ENCODE measurements at regions not wholly inside any gene's neighbourhood (a gene's known extent, or its start where the extent isn't known, plus 50 kb on each side); places are given as distances from the start of the nearest gene placed in this dataset.

- no peak for TF ChIP-seq CTCF (IDR thresholded peaks at IDR 0.05; ENCODE audit: borderline replicate concordance, extremely low read depth, low read length, poor library complexity, severe bottlenecking)
- no peak for TF ChIP-seq EZH2 (IDR thresholded peaks at IDR 0.05; ENCODE audit: borderline replicate concordance, low read depth, low read length, severe bottlenecking)
- Histone ChIP-seq H3K4me3 (ENCODE audit: low read depth in 1 of 2, low read length in 2 of 2) (no peak overlapping the region), H4K20me1 (ENCODE audit: insufficient read depth, low read length) (no peaks in the 10 kb centered on the region), H3K9me3 (ENCODE audit: insufficient read depth, low read length, severe bottlenecking) (no peaks in the 10 kb centered on the region), H3K79me2 (ENCODE audit: insufficient read depth, low read length) (no peaks in the 10 kb centered on the region), H3K4me2 (ENCODE audit: insufficient read depth, low read length) (no peak overlapping the region), H3K27me3 (ENCODE audit: insufficient read depth, low read length, poor library complexity) (no peaks in the 10 kb centered on the region), H3K27ac (ENCODE audit: low read length) (no peak overlapping the region), H3K36me3 (ENCODE audit: insufficient read depth, low read length) (no peaks in the 10 kb centered on the region), H3K4me1 (ENCODE audit: insufficient read depth, low read length) (no peaks in the 10 kb centered on the region), H3K9ac (ENCODE audit: low read depth, low read length) (no peak overlapping the region), H2AFZ (ENCODE audit: low read depth, low read length) (no peak overlapping the region)
- ATAC-seq (ENCODE audit: insufficient read depth, low read depth), result no peak
- no peak for DNase-seq
Measured at GRCh38 chr6:169062272-169062671, 191.4 kb downstream of the THBS2 start.

GRCh38 chr6:169058634-169059033 lies 195.0 kb downstream of the THBS2 start:
- no peaks in the 10 kb centered on the region for H4K20me1 ChIP-seq (ENCODE audit: insufficient read depth, low read length)
- TF ChIP-seq CTCF (IDR thresholded peaks at IDR 0.05; ENCODE audit: borderline replicate concordance, extremely low read depth, low read length, poor library complexity, severe bottlenecking) (no peak), EZH2 (IDR thresholded peaks at IDR 0.05; ENCODE audit: borderline replicate concordance, low read depth, low read length, severe bottlenecking) (no peak)
- no peaks in the 10 kb centered on the region for H3K27me3 ChIP-seq (ENCODE audit: insufficient read depth, low read length, poor library complexity)
- H3K27ac ChIP-seq (ENCODE audit: low read length), result no peak overlapping the region
- no peak overlapping the region for H3K9ac ChIP-seq (ENCODE audit: low read depth, low read length)
- H3K4me1 ChIP-seq (ENCODE audit: insufficient read depth, low read length), result no peaks in the 10 kb centered on the region
- H3K4me2 ChIP-seq (ENCODE audit: insufficient read depth, low read length), result no peak overlapping the region
- no peak overlapping the region for H3K4me3 ChIP-seq (ENCODE audit: low read depth in 1 of 2, low read length in 2 of 2)
- ATAC-seq (ENCODE audit: insufficient read depth, low read depth) (no peak), DNase-seq (no peak)
- no peaks in the 10 kb centered on the region for H3K9me3 ChIP-seq (ENCODE audit: insufficient read depth, low read length, severe bottlenecking)
- no peaks in the 10 kb centered on the region for H3K79me2 ChIP-seq (ENCODE audit: insufficient read depth, low read length)
- H3K36me3 ChIP-seq (ENCODE audit: insufficient read depth, low read length), result no peaks in the 10 kb centered on the region
- H2AFZ ChIP-seq (ENCODE audit: low read depth, low read length), result no peak overlapping the region

GRCh38 chr6:169052462-169052861 lies 201.2 kb downstream of the THBS2 start:
- Histone ChIP-seq H3K9me3 (ENCODE audit: insufficient read depth, low read length, severe bottlenecking) (no peaks in the 10 kb centered on the region), H3K36me3 (ENCODE audit: insufficient read depth, low read length) (no peaks in the 10 kb centered on the region), H2AFZ (ENCODE audit: low read depth, low read length) (no peak overlapping the region), H3K79me2 (ENCODE audit: insufficient read depth, low read length) (no peaks in the 10 kb centered on the region), H3K27ac (ENCODE audit: low read length) (no peak overlapping the region), H3K4me3 (ENCODE audit: low read depth in 1 of 2, low read length in 2 of 2) (no peak overlapping the region), H3K9ac (ENCODE audit: low read depth, low read length) (no peak overlapping the region), H3K27me3 (ENCODE audit: insufficient read depth, low read length, poor library complexity) (no peaks in the 10 kb centered on the region), H4K20me1 (ENCODE audit: insufficient read depth, low read length) (no peaks in the 10 kb centered on the region), H3K4me2 (ENCODE audit: insufficient read depth, low read length) (no peak overlapping the region), H3K4me1 (ENCODE audit: insufficient read depth, low read length) (no peaks in the 10 kb centered on the region)
- ATAC-seq (ENCODE audit: insufficient read depth, low read depth) (no peak), DNase-seq (no peak)
- TF ChIP-seq CTCF (IDR thresholded peaks at IDR 0.05; ENCODE audit: borderline replicate concordance, extremely low read depth, low read length, poor library complexity, severe bottlenecking) (no peak), EZH2 (IDR thresholded peaks at IDR 0.05; ENCODE audit: borderline replicate concordance, low read depth, low read length, severe bottlenecking) (no peak)

- no peak overlapping the region for H2AFZ ChIP-seq (ENCODE audit: low read depth, low read length)
- H3K4me2 ChIP-seq (ENCODE audit: insufficient read depth, low read length), result no peak overlapping the region
- H3K4me1 ChIP-seq (ENCODE audit: insufficient read depth, low read length), result no peaks in the 10 kb centered on the region
- H3K27ac ChIP-seq (ENCODE audit: low read length), result no peak overlapping the region
- ATAC-seq (ENCODE audit: insufficient read depth, low read depth), result no peak
- TF ChIP-seq EZH2 (IDR thresholded peaks at IDR 0.05; ENCODE audit: borderline replicate concordance, low read depth, low read length, severe bottlenecking), result no peak
- TF ChIP-seq CTCF (IDR thresholded peaks at IDR 0.05; ENCODE audit: borderline replicate concordance, extremely low read depth, low read length, poor library complexity, severe bottlenecking), result no peak
- H3K79me2 ChIP-seq (ENCODE audit: insufficient read depth, low read length), result no peaks in the 10 kb centered on the region
- H3K4me3 ChIP-seq (ENCODE audit: low read depth in 1 of 2, low read length in 2 of 2), result no peak overlapping the region
- DNase-seq, result no peak
- no peaks in the 10 kb centered on the region for H3K9me3 ChIP-seq (ENCODE audit: insufficient read depth, low read length, severe bottlenecking)
- no peaks in the 10 kb centered on the region for H4K20me1 ChIP-seq (ENCODE audit: insufficient read depth, low read length)
- H3K36me3 ChIP-seq (ENCODE audit: insufficient read depth, low read length), result no peaks in the 10 kb centered on the region
- no peak overlapping the region for H3K9ac ChIP-seq (ENCODE audit: low read depth, low read length)
- no peaks in the 10 kb centered on the region for H3K27me3 ChIP-seq (ENCODE audit: insufficient read depth, low read length, poor library complexity)
Measured at GRCh38 chr6:169051371-169051770, 202.3 kb downstream of the THBS2 start.
